ENCODE measurements at regions not wholly inside any gene's neighbourhood (a gene's known extent, or its start where the extent isn't known, plus 50 kb on each side); places are given as distances from the start of the nearest gene placed in this dataset.

GRCh38 chr10:61175316-61175715 is 231.3 kb upstream of the RHOBTB1 start:
- TF ChIP-seq CTCF (optimal IDR thresholded peaks at IDR 0.05 in 1 of 3, IDR thresholded peaks at IDR 0.05 in 1 of 3, conservative IDR thresholded peaks at IDR 0.05 in 1 of 3; ENCODE audit: extremely low read depth in 1 of 3, insufficient read depth in 2 of 3, low read length in 3 of 3) (no peak), EZH2 (IDR thresholded peaks at IDR 0.05; ENCODE audit: low read length) (no peak)

Measured in keratinocyte (primary cell).